GM12891 (cell line): ENCODE measurements at regions not wholly inside any gene's neighbourhood (a gene's known extent, or its start where the extent isn't known, plus 50 kb on each side); places are given as distances from the start of the nearest gene placed in this dataset.

ENCODE experiments used
- DNase-seq: peaks from one replicate; pipeline ENCODE4 v3.0.0; 2011; ENCODE audit warnings: low spot score; ENCODE audit not compliant: insufficient read length
- FAIRE-seq: peaks from 2 replicates; lab custom pipeline; 2011; peaks lifted over from hg19 to GRCh38; lab: Jason Lieb, UNC
- PAX5 ChIP-seq: IDR thresholded peaks from 2 replicates; pipeline ENCODE4 v1.6.1; 2011; ENCODE audit warnings: low read length, moderate library complexity, mild to moderate bottlenecking; ENCODE audit not compliant: insufficient read depth, severe bottlenecking
- POLR2A ChIP-seq: IDR thresholded peaks from 2 replicates; pipeline ENCODE4 v1.6.1; 2011; ENCODE audit warnings: low read depth, low read length, control low read depth
- POLR2AphosphoS5 ChIP-seq: IDR thresholded peaks from 2 replicates; pipeline ENCODE4 v1.6.1; 2011; ENCODE audit warnings: low read depth, low read length, control low read depth
- POU2F2 ChIP-seq: IDR thresholded peaks from 2 replicates; pipeline ENCODE4 v1.6.1; 2011; ENCODE audit warnings: low read depth, mild to moderate bottlenecking, control low read depth, low read length, moderate library complexity
- SPI1 ChIP-seq: IDR thresholded peaks from 2 replicates; pipeline ENCODE4 v1.6.1; 2011; ENCODE audit warnings: low read depth, low read length, control low read depth
- TAF1 ChIP-seq: IDR thresholded peaks from 2 replicates; pipeline ENCODE4 v1.6.1; 2011; ENCODE audit warnings: low read depth, low read length, control low read depth

DNA sequence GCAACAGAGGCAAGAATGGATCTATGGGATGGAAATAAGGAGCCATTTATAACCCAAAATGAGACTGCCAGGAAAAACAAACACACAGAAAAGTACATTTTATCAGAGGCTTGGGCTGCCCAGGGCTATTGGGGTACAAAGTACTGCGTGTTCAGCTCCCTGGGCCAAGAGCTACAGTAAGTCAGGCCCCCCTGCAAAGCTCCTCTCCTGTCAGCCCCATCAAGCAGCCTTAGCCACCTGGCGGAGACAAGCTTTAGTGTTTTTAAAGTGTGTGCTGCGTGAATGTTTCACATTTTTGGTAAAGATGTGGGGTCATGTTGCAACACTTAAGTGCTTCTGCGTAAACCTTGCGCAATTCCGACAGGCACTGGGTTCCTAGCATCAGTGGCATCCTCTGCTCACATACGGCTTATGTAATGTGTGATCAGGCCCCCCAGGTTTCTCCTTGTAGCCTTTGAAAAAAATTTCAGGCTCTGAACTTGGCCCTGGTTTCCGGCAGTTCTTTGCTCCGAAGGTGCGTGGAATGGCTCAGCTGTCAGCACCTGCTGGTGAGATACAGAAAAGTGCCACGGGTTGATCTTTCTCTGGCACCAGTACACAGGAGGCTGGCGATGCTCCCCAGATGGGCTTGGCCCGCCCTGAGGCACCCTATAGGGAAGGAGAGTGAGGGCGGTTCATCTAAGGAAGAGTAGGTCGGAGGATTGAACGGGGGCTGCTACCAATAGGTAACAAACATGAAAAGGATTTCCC, 198.7 kb upstream of the EEA1 start:
- DNase-seq = no peak
- TF ChIP-seq SPI1 = no peak
- no peak for TF ChIP-seq TAF1
- no peak for TF ChIP-seq POLR2AphosphoS5
- no peak for TF ChIP-seq POU2F2
- TF ChIP-seq POLR2A = no peak
- no peak for TF ChIP-seq PAX5
- FAIRE-seq = no peak

DNA sequence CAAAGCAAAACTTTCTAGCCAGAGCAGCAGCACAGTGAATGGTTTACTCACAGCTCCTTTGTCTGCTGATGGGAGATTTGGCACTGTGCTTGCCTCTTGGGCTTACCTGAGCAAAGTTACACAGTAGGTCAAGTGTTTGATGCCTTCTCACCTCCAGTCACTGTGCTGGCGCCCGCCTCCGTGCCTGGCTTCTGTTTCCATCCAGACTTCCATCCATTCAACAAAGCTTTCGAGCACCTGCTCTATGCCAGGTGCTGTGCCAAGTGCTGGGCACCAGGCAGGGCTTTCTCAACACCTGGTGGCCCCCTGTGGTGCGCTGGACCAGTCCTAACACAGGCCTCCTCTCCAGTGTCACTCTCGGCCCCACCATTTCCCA, 199.2 kb upstream of the EEA1 start:
- FAIRE-seq = no peak
- TF ChIP-seq POU2F2 = no peak
- no peak for TF ChIP-seq TAF1
- no peak for TF ChIP-seq SPI1
- no peak for TF ChIP-seq PAX5
- TF ChIP-seq POLR2AphosphoS5 = no peak
- no peak for DNase-seq

DNA sequence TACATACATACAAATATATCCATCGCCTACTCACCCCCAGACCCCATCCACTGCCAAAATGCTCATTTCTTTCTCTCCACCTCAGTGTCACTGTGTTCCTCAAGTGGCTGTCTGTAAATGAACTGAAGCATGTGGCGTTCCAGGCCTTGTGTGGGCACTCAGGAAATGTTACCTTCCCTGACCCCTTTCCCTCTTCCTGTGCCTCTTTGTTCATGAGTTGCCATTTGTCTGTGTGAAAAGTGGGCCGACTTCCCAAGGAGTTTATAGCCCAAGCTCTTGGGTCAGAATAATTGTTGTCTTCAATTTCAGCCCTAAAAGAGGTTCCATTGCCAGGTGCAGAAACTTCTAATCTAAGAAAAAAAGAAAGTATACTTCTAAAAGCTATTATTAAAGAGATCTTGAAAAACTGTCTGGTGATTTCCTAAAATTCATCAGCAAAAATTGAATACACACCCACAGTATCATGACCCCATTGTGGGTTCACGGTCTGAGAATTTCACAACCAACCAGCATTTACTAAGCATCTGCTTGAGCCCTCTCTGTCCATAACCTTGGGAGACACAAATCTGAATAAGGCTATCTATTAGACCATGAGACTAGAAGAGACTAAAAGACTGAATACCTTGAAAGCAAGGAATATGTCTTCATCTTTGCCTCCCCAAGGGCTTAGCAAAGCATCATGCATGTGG, 201.4 kb upstream of the EEA1 start:
- DNase-seq (no peak), FAIRE-seq (no peak)
- no peak for TF ChIP-seq POU2F2
- no peak for TF ChIP-seq PAX5
- no peak for TF ChIP-seq TAF1
- no peak for TF ChIP-seq POLR2A
- TF ChIP-seq SPI1 = no peak
- TF ChIP-seq POLR2AphosphoS5 = no peak

DNA sequence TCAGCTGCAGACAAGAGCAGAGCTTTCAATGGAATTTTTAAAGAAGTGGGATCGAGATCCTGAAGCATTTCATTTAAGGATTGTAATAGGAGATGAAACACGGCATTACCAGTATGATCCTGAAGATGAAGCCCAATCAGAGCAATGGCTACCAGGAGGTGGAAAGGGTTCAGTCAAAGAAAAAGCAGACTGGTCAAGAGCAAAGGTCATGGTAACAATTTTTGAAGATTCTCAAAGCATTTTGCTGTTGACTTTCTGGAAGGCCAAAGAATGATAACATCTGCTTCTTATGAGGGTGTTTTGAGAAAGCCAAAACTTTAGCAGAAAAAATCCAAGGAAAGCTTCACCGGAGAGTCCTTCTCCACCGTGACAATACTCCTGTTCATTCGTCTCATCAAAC, 204.3 kb upstream of the EEA1 start:
- FAIRE-seq = no peak
- DNase-seq = no peak
- TF ChIP-seq TAF1 = no peak
- TF ChIP-seq POU2F2 = no peak
- TF ChIP-seq PAX5 = no peak
- no peak for TF ChIP-seq POLR2A
- no peak for TF ChIP-seq SPI1
- no peak for TF ChIP-seq POLR2AphosphoS5

DNA sequence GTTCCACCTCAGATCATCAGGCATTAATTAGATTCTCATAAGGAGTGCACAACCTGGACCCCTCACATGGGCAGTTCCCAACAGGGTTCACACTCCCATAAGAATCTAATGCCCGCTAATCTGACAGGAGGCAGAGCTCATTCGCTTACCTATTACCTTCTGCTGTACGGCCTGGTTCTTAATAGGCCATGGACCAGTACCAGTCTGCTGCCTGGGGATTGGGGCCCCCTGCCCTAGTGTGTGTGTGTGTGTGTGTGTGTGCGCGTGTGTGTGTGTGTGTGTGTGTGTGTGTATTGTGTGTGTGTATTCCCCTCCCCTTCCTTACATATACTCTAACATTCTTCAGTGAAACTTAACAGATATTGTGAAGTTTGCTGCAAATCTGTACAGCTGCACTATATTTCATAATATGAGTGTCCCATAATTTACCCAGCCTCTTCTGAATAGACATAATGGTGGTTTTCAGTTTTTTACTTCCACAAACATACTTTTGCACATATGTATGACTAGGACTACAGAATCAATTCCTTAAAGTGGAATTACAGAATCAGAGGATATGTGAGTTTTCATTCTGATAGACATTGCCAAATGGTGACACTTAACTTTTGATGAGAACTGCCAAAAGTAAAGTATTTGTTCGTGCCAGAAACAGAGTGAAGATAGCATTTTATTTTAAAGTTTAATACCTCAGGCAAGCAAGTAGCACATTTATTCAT, 205.2 kb upstream of the EEA1 start:
- no peak for DNase-seq
- peak; percentile 61 for FAIRE-seq
- TF ChIP-seq TAF1 (no peak), SPI1 (no peak), POU2F2 (no peak), PAX5 (no peak), POLR2A (no peak)

DNA sequence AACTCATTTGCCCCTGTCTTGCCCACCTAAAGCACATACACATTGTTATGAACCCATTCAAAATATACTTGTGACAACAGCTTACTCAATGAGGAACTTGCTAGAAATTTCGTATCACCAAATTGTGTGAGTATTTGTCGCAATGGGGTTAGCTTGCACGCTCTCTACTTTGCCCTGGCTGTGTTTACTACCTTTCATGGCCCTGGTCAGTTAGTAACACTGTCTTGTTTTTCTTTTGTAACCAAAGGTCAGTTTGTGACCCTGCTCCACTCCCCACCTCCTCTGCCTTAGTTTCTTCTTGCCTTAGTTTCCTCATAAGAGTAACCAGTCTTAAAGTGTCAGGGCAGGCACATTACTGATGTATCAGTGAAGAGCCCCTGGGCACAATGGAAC, 205.8 kb upstream of the EEA1 start:
- DNase-seq = no peak
- TF ChIP-seq POU2F2 (no peak), POLR2A (no peak), TAF1 (no peak), SPI1 (no peak), PAX5 (no peak), POLR2AphosphoS5 (no peak)
- FAIRE-seq = no peak

DNA sequence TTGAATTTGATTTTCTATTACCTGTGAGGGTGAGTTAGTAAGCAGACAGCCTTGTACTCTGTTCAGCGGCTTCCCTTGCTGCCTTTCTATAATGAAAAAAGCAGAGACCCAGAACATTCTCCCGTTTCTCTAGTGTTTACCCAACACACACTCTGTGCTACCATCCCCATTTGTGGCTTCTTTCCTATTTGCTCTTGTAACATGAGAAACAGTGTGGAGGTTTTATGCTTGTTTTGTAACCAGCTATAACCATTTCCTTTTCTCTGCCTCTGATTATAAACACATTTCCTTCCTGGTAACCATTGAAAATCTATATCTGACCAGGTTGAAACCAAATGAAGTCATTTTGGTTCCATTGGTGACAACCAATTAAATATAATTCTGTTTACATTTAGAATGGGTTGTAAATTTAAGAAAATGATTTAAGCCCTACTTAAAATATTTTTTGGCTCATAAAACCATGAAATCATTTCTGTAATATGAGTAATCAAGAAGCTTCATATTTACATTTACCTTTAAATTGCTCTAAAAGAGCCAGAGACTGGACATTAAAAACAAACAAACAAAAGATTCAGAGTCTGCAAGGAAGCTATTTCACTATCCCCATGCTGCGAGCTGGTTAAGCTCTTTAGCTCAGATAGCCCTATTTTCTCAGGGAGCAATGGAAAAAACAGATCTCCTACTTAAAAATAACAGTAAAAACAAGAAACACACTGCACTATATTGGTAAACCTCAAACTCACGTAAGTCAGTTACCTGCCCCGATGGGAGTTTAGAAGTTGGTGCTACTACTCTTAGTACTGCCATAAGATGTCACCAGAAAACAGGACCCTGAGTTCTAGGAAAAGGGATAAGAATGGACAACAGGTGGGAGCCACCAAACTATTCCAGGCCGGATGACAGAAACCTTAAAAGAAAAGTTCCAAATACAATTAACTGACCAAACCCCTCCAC, 206.5 kb upstream of the EEA1 start:
- FAIRE-seq (peak; percentile 47), DNase-seq (no peak)
- TF ChIP-seq PAX5 = no peak
- TF ChIP-seq POLR2A = no peak
- TF ChIP-seq POLR2AphosphoS5 = no peak
- no peak for TF ChIP-seq SPI1
- no peak for TF ChIP-seq POU2F2
- TF ChIP-seq TAF1 = no peak

DNA sequence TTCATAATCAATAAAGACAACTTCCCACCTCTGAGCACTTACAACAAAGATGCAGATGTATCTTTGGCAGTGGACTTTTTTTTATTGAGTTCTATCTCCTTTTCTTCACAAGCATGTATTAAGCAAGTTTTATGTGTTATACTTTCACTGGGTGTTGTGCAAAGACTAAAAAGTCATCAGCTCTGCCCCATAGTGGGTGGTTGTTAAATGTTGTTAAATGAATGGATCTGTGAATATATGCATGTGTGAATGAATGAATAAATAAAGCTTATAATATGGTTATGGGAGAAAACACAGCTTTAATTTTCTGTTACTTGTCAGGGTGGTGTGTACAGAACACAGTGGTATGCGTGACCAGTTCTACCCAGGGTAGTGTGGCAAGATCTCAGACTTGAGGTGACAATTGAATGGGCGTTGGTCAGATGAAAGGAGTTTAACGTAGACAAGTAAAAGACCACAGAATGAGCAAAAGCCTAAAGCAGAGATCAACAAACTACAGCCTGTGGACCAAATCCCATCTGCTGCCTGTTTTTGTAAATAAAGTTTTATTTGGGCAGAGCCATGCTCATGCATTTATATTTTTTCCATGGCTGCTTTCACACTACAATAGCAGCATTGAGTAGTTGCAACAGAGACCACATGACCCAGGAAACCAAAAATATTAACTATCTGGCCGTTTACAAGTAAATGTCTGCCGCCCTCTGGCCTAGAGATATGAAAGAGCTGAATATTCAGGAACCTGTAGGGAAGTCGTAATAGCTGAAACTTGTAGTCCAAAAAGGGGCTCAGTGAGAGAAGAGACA, 207.4 kb upstream of the EEA1 start:
- TF ChIP-seq SPI1 (no peak), POLR2A (no peak), POLR2AphosphoS5 (no peak), TAF1 (no peak), POU2F2 (no peak), PAX5 (no peak)
- FAIRE-seq = no peak
- DNase-seq = no peak
